ENCODE measurements at regions not wholly inside any gene's neighbourhood (a gene's known extent, or its start where the extent isn't known, plus 50 kb on each side); places are given as distances from the start of the nearest gene placed in this dataset.

DNA sequence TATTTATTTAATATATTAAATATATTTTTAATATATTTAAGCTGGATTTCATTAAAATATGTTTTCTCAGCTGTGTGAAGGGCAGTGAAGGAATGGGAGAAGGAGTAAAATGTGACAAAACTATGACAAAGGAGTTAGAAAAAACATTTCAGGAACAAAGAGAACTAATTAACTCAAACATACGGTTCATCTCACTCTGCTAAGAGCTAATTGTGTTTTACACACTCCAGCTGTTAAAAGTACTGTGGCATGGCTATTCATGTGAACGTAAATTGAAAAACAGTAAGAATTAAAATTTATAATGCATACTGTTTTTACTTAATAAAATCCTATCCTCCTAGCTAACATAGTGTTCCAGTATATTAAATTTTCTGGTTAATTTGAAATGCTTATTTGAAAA, 262.5 kb upstream of the GNAI1 start:
- Histone ChIP-seq H3K9me3 (ENCODE audit: control insufficient read depth, insufficient read depth, low read length) (no peaks in the 10 kb centered on the region; the same call in 1 of the 2 replicates), H3K79me2 (ENCODE audit: control insufficient read depth, low read length) (no peaks in the 10 kb centered on the region), H3K36me3 (ENCODE audit: control insufficient read depth, low read length) (no peaks in the 10 kb centered on the region), H4K20me1 (ENCODE audit: control insufficient read depth, insufficient read depth, low read depth, low read length) (no peaks in the 10 kb centered on the region), H3K4me2 (ENCODE audit: low read length) (no peak overlapping the region), H3K27me3 (ENCODE audit: control insufficient read depth, low read length) (no peaks in the 10 kb centered on the region), H3K9me2 (replicated peaks; ENCODE audit: control insufficient read depth, low read length) (no peaks in the 10 kb centered on the region), H3K4me3 (ENCODE audit: low read length) (no peak overlapping the region), H3K27ac (ENCODE audit: low read depth, low read length) (no peak overlapping the region), H3K4me1 (ENCODE audit: control insufficient read depth, low read length) (no peaks in the 10 kb centered on the region), H3F3A (ENCODE audit: control insufficient read depth, insufficient read depth) (no peaks in the 10 kb centered on the region)
- TF ChIP-seq EZH2phosphoT487 (IDR thresholded peaks at IDR 0.05; ENCODE audit: borderline replicate concordance, low read length), result no peak
- TF ChIP-seq, protein P1, sequence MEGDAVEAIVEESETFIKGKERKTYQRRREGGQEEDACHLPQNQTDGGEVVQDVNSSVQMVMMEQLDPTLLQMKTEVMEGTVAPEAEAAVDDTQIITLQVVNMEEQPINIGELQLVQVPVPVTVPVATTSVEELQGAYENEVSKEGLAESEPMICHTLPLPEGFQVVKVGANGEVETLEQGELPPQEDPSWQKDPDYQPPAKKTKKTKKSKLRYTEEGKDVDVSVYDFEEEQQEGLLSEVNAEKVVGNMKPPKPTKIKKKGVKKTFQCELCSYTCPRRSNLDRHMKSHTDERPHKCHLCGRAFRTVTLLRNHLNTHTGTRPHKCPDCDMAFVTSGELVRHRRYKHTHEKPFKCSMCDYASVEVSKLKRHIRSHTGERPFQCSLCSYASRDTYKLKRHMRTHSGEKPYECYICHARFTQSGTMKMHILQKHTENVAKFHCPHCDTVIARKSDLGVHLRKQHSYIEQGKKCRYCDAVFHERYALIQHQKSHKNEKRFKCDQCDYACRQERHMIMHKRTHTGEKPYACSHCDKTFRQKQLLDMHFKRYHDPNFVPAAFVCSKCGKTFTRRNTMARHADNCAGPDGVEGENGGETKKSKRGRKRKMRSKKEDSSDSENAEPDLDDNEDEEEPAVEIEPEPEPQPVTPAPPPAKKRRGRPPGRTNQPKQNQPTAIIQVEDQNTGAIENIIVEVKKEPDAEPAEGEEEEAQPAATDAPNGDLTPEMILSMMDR (IDR thresholded peaks at IDR 0.05; ENCODE audit: low read depth, low read length, poor library complexity, severe bottlenecking), result no peak

DNA sequence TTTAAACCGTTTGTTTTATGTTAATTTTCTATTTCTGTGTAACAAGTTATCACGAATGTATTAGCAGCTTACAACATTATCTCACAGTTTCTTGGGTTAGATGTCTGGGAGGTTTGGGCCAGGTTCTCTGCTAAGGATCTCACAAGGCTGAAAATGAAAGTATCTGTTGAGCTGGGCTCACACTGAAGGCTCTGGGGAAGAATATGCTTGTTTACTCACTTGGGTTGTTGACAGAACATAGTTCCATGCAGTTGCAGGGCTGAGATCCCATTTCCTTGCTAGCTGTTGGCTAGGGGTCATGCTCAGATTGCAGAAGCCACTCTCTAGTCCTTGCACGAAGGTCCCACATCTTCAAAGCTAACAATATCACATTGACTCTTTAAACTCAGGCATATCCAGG, 266.6 kb upstream of the GNAI1 start:
- H3K9me2 ChIP-seq (replicated peaks; ENCODE audit: control insufficient read depth, low read length), result no peaks in the 10 kb centered on the region
- H3K4me2 ChIP-seq (ENCODE audit: low read length), result no peak overlapping the region
- H3F3A ChIP-seq (ENCODE audit: control insufficient read depth, insufficient read depth), result no peaks in the 10 kb centered on the region
- H3K4me1 ChIP-seq (ENCODE audit: control insufficient read depth, low read length), result no peaks in the 10 kb centered on the region
- H3K79me2 ChIP-seq (ENCODE audit: control insufficient read depth, low read length), result no peaks in the 10 kb centered on the region
- no peaks in the 10 kb centered on the region for H3K36me3 ChIP-seq (ENCODE audit: control insufficient read depth, low read length)
- TF ChIP-seq, protein P1 (IDR thresholded peaks at IDR 0.05; ENCODE audit: low read depth, low read length, poor library complexity, severe bottlenecking), result no peak
- TF ChIP-seq EZH2phosphoT487 (IDR thresholded peaks at IDR 0.05; ENCODE audit: borderline replicate concordance, low read length), result no peak
- H3K27ac ChIP-seq (ENCODE audit: low read depth, low read length), result no peak overlapping the region
- no peaks in the 10 kb centered on the region for H3K27me3 ChIP-seq (ENCODE audit: control insufficient read depth, low read length)
- H3K9me3 ChIP-seq (ENCODE audit: control insufficient read depth, insufficient read depth, low read length), result no peaks in the 10 kb centered on the region
- no peaks in the 10 kb centered on the region for H4K20me1 ChIP-seq (ENCODE audit: control insufficient read depth, insufficient read depth, low read depth, low read length)
- no peak overlapping the region for H3K4me3 ChIP-seq (ENCODE audit: low read length)

DNA sequence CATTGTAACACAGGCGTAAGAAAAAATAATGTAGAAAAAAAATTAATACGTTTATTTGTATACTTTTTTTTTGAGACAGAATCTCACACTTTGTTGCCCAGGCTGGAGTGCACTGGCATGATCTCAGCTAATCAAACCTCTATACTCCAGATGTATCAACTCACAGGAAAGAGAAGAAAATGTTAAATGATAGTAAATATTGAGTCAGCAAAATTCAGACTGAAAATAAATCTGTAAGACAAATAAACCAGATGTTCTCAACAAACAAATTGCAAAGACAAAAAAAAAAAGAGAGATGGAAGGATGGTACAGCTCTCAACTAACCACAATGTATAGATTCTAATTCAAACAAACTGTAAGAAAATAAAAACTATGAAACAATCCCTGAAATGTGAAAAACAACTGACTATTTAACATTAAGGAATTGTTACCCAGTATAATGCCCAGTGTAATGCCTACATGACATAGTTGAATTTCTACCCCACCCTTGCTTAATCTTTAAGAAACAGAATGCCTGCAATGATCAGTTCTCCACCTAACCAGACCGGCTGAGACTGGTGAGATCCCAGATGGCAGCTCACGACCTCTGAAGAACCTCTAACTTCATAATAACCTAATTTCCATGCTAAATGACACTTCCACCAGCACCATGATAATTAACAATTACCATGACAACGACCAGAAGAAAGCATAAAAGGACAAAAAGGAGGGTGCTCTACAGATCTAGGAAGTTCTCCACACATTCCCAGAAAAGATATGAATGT, 272.0 kb upstream of the GNAI1 start:
- H3K9me3 ChIP-seq (ENCODE audit: control insufficient read depth, insufficient read depth, low read length), result no peaks in the 10 kb centered on the region

More for the DNA sequence above, 272.0 kb upstream of the GNAI1 start:
- Histone ChIP-seq H3K4me3 (ENCODE audit: low read length) (no peak overlapping the region), H3K27ac (ENCODE audit: low read depth, low read length) (no peak overlapping the region), H3K36me3 (ENCODE audit: control insufficient read depth, low read length) (no peaks in the 10 kb centered on the region), H3K4me1 (ENCODE audit: control insufficient read depth, low read length) (no peaks in the 10 kb centered on the region), H3K9me2 (replicated peaks; ENCODE audit: control insufficient read depth, low read length) (no peaks in the 10 kb centered on the region), H3K4me2 (ENCODE audit: low read length) (no peak overlapping the region), H4K20me1 (ENCODE audit: control insufficient read depth, insufficient read depth, low read depth, low read length) (no peaks in the 10 kb centered on the region), H3K79me2 (ENCODE audit: control insufficient read depth, low read length) (no peaks in the 10 kb centered on the region), H3K27me3 (ENCODE audit: control insufficient read depth, low read length) (no peaks in the 10 kb centered on the region), H3F3A (ENCODE audit: control insufficient read depth, insufficient read depth) (no peaks in the 10 kb centered on the region)
- no peak for TF ChIP-seq EZH2phosphoT487 (IDR thresholded peaks at IDR 0.05; ENCODE audit: borderline replicate concordance, low read length)
- TF ChIP-seq, protein P1 (IDR thresholded peaks at IDR 0.05; ENCODE audit: low read depth, low read length, poor library complexity, severe bottlenecking), result no peak
